Stomach (tissue), 4 donors: ENCODE measurements at regions not wholly inside any gene's neighbourhood (a gene's known extent, or its start where the extent isn't known, plus 50 kb on each side); places are given as distances from the start of the nearest gene placed in this dataset.

Experiments used
- CTCF ChIP-seq, 7 experiments: fragments of 450-650 bp in 4 of 7; fragments of 200-600 bp in 3 of 7; sonication (generic) in 3 of 7; IDR thresholded peaks; one replicate each; pipeline ENCODE4 v1.5.1; 2016 to 2019; ENCODE audit warnings: antibody characterized with exemption in 7 of 7, control low read depth in 2 of 7, mild to moderate bottlenecking in 1 of 7
- EP300 ChIP-seq: sonication (generic); formaldehyde crosslinking; IDR thresholded peaks from one replicate; pipeline ENCODE4 v1.6.1; 2017; ENCODE audit warnings: antibody characterized with exemption
- POLR2A ChIP-seq, 4 donors: fragments of 450-650 bp; IDR thresholded peaks; one replicate each; pipeline ENCODE4 v1.6.1; 2016; ENCODE audit warnings: antibody characterized with exemption in 4 of 4, control low read depth in 2 of 4, mild to moderate bottlenecking in 1 of 4, moderate library complexity in 1 of 4
- POLR2AphosphoS5 ChIP-seq, 3 donors: sonication (generic); formaldehyde crosslinking; IDR thresholded peaks; one replicate each; pipeline ENCODE4 v1.6.1; 2016; ENCODE audit warnings: antibody characterized with exemption in 3 of 3

GRCh38 chr2:209070262-209070661 lies 353.6 kb upstream of the MAP2 start:
- TF ChIP-seq CTCF (IDR thresholded peaks at IDR 0.05), result no peak
- TF ChIP-seq POLR2A (IDR thresholded peaks at IDR 0.05), result no peak
- TF ChIP-seq POLR2AphosphoS5 (IDR thresholded peaks at IDR 0.05), result no peak
- no peak for TF ChIP-seq EP300
